ENCODE measurements at regions not wholly inside any gene's neighbourhood (a gene's known extent, or its start where the extent isn't known, plus 50 kb on each side); places are given as distances from the start of the nearest gene placed in this dataset.

DNA sequence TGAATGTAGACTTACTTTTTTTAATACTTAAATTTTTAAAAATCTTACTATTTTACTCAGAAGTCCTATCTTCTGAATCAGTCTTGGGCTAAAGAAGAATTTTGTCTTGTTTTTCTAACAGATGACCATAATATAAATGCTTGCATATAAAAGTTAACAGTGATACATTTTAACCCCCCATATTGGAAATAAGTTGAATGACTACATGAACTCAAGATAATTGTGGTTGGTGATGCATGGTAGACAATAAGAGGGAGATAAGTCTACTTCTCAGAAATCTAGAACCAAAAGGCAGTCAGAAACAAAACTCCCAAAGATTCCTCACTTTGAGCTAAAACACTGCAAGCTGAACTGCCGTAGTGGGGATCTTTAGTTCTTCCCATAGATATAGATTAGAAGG, 868.4 kb upstream of the SOX9 start:
- Histone ChIP-seq H3K4me2 (ENCODE audit: low read depth, low read length) (no peak overlapping the region), H2BK120ac (ENCODE audit: low read depth, low read length) (no peak overlapping the region), H3K14ac (replicated peaks; ENCODE audit: low read depth, low read length) (no peak overlapping the region), H2BK20ac (ENCODE audit: low read depth, low read length) (no peak overlapping the region), H2BK15ac (ENCODE audit: low read depth, low read length) (no peak overlapping the region), H3K27ac (ENCODE audit: insufficient read depth, low read length) (no peak overlapping the region), H2AFZ (replicated peaks; ENCODE audit: low read length, poor library complexity) (no peak overlapping the region), H3K23ac (ENCODE audit: low read depth, low read length) (no peak overlapping the region), H4K20me1 (ENCODE audit: insufficient read depth, low read length) (no peaks in the 10 kb centered on the region), H4K5ac (ENCODE audit: low read depth, low read length) (no peak overlapping the region), H3K36me3 (ENCODE audit: control insufficient read depth, insufficient read depth, low read length) (no peaks in the 10 kb centered on the region), H2AK9ac (replicated peaks; ENCODE audit: low read depth, low read length, poor library complexity) (no peak overlapping the region), H3K9ac (ENCODE audit: low read depth, low read length) (no peak overlapping the region), H2AK5ac (ENCODE audit: low read depth, low read length) (no peak overlapping the region), H3K4me1 (ENCODE audit: control insufficient read depth, insufficient read depth, low read length) (peaks cover 2% of the 10 kb centered on the region; the same call in 1 of the 2 replicates), H4K91ac (ENCODE audit: insufficient read depth, low read depth, low read length) (no peak overlapping the region), H3K79me1 (ENCODE audit: low read depth in 1 of 2, low read length in 2 of 2) (no peaks in the 10 kb centered on the region), H3K9me1 (ENCODE audit: insufficient read depth, low read length) (no peaks in the 10 kb centered on the region), H2BK5ac (ENCODE audit: low read depth, low read length, poor library complexity, severe bottlenecking) (no peak overlapping the region), H3K56ac (ENCODE audit: extremely low read depth, insufficient read depth, low read length) (no peak overlapping the region), H3K18ac (ENCODE audit: low read depth, low read length) (no peak overlapping the region), H3K9me3 (ENCODE audit: control insufficient read depth, insufficient read depth, low read length) (no peaks in the 10 kb centered on the region), H3K27me3 (ENCODE audit: control insufficient read depth, insufficient read depth, low read length) (no peaks in the 10 kb centered on the region), H3K4me3 (ENCODE audit: insufficient read depth, low read depth, low read length) (no peak overlapping the region), H3K4ac (ENCODE audit: low read depth, low read length) (no peak overlapping the region), H4K8ac (ENCODE audit: low read depth in 2 of 2, low read length in 2 of 2) (no peak overlapping the region)
- dilution Hi-C loops (cut with HindIII; ENCODE audit: low sequenced_read_pairs, unreplicated experiment) (no loop called here), in situ Hi-C loops (cut with MboI; ENCODE audit: low sequenced_read_pairs) (no loop called here), intact Hi-C loops (cut with micrococcal nuclease) (no loop called here)
- no TSS peak for BruUV-seq (replicated peaks)
- no peak for TF ChIP-seq FOS (IDR thresholded peaks at IDR 0.05; ENCODE audit: low read depth, low read length)
- no peak for TF ChIP-seq CTCF (conservative IDR thresholded peaks at IDR 0.05; ENCODE audit: low read depth, low read length)
- TF ChIP-seq MAZ (IDR thresholded peaks at IDR 0.05; ENCODE audit: borderline replicate concordance, low read depth, low read length), result no peak
- TF ChIP-seq RAD21 (IDR thresholded peaks at IDR 0.05; ENCODE audit: low read length), result no peak
- no peak for TF ChIP-seq MXI1 (IDR thresholded peaks at IDR 0.05; ENCODE audit: borderline replicate concordance, low read depth, low read length)
- TF ChIP-seq RCOR1 (IDR thresholded peaks at IDR 0.05; ENCODE audit: insufficient replicate concordance, low read length), result no peak
- TF ChIP-seq CHD1 (IDR thresholded peaks at IDR 0.05; ENCODE audit: low read depth, low read length), result no peak
- TF ChIP-seq RFX5 (IDR thresholded peaks at IDR 0.05; ENCODE audit: low read depth, low read length), result no peak
- TF ChIP-seq, protein P1, sequence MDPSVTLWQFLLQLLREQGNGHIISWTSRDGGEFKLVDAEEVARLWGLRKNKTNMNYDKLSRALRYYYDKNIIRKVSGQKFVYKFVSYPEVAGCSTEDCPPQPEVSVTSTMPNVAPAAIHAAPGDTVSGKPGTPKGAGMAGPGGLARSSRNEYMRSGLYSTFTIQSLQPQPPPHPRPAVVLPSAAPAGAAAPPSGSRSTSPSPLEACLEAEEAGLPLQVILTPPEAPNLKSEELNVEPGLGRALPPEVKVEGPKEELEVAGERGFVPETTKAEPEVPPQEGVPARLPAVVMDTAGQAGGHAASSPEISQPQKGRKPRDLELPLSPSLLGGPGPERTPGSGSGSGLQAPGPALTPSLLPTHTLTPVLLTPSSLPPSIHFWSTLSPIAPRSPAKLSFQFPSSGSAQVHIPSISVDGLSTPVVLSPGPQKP (IDR thresholded peaks at IDR 0.05; ENCODE audit: borderline replicate concordance, low read depth, low read length), result no peak
- TF ChIP-seq CEBPB (IDR thresholded peaks at IDR 0.05; ENCODE audit: low read depth, low read length), result no peak
- TF ChIP-seq, protein P2, sequence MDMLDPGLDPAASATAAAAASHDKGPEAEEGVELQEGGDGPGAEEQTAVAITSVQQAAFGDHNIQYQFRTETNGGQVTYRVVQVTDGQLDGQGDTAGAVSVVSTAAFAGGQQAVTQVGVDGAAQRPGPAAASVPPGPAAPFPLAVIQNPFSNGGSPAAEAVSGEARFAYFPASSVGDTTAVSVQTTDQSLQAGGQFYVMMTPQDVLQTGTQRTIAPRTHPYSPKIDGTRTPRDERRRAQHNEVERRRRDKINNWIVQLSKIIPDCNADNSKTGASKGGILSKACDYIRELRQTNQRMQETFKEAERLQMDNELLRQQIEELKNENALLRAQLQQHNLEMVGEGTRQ (IDR thresholded peaks at IDR 0.05; ENCODE audit: low read depth, low read length), result no peak
- TF ChIP-seq NFE2L2 (IDR thresholded peaks at IDR 0.05; ENCODE audit: low read depth, low read length), result no peak
- TF ChIP-seq POLR2A (IDR thresholded peaks at IDR 0.05; ENCODE audit: low read depth, low read length), result no peak
- TF ChIP-seq BHLHE40 (IDR thresholded peaks at IDR 0.05; ENCODE audit: low read depth, low read length), result no peak
- TF ChIP-seq MAFK (IDR thresholded peaks at IDR 0.05; ENCODE audit: low read depth, low read length), result no peak
- TF ChIP-seq SMC3 (IDR thresholded peaks at IDR 0.05; ENCODE audit: low read depth, low read length), result no peak
- DNase-seq, result no peak
- WGBS, 2 experiments (ENCODE audit: extremely low coverage in 2 of 2, insufficient read length in 1 of 2), result no CpG with 5 or more reads among the region's 1 CpG
- ATAC-seq (ENCODE audit: low read depth), result no peak
- CTCF ChIA-PET, result no interaction called here
- POLR2A ChIA-PET (ENCODE audit: unreplicated experiment), result no interaction called here

All from IMR-90 (cell line).